ENCODE measurements at regions not wholly inside any gene's neighbourhood (a gene's known extent, or its start where the extent isn't known, plus 50 kb on each side); places are given as distances from the start of the nearest gene placed in this dataset.

GRCh38 chr11:97847730-97848129 is 1173.0 kb upstream of the CNTN5 start:
- no peak for TF ChIP-seq CTCF (IDR thresholded peaks at IDR 0.05)
- TF ChIP-seq POLR2A (IDR thresholded peaks at IDR 0.05) = no peak

Data from esophagus squamous epithelium (tissue), 4 donors.